Caki2 (cell line): ENCODE measurements at regions not wholly inside any gene's neighbourhood (a gene's known extent, or its start where the extent isn't known, plus 50 kb on each side); places are given as distances from the start of the nearest gene placed in this dataset.

ENCODE experiments used
- DNase-seq: peaks from one replicate; pipeline ENCODE4 v3.0.0-alpha.2; 2015; ENCODE audit warnings: low read depth
- in situ Hi-C: cut with HindIII; loops from 2 replicates; pipeline ENCODE4 v1.10.0; 2016; ENCODE audit warnings: low sequenced_read_pairs, low pct_unique_long_range_greater_than_20kb, mixed read lengths

GRCh38 chr17:69734656-69735055 is 320.2 kb downstream of the MAP2K6 start:
- no peak for DNase-seq
- in situ Hi-C loops, result no loop called here

GRCh38 chr17:69735285-69735684 is 320.8 kb downstream of the MAP2K6 start:
- DNase-seq, result no peak
- in situ Hi-C loops, result no loop called here

GRCh38 chr17:69743091-69743490 is 328.6 kb downstream of the MAP2K6 start:
- in situ Hi-C loops, result no loop called here
- no peak for DNase-seq

- in situ Hi-C loops, result no loop called here
- no peak for DNase-seq
Observed at GRCh38 chr17:69744512-69745070, 330.1 kb downstream of the MAP2K6 start.

GRCh38 chr17:69749911-69750310 is 325.1 kb upstream of the KCNJ16 start:
- in situ Hi-C loops, result no loop called here
- DNase-seq, result no peak

GRCh38 chr17:69757688-69758430 is 317.2 kb upstream of the KCNJ16 start:
- no peak for DNase-seq
- in situ Hi-C loops, result no loop called here

- in situ Hi-C loops, result no loop called here
Observed at GRCh38 chr17:69760562-69760961, 314.5 kb upstream of the KCNJ16 start.

GRCh38 chr17:69761011-69761410 is 314.0 kb upstream of the KCNJ16 start:
- DNase-seq, result no peak
- in situ Hi-C loops, result no loop called here

More at GRCh38 chr17:69760562-69760961, 314.5 kb upstream of the KCNJ16 start:
- DNase-seq, result no peak

GRCh38 chr17:69761767-69762321 is 313.2 kb upstream of the KCNJ16 start:
- in situ Hi-C loops, result no loop called here
- peak; percentile 90 for DNase-seq

- no peak for DNase-seq
- in situ Hi-C loops, result no loop called here
Observed at GRCh38 chr17:69762359-69762758, 312.7 kb upstream of the KCNJ16 start.

- DNase-seq, result no peak
- in situ Hi-C loops, result no loop called here
Observed at GRCh38 chr17:69762766-69763165, 312.3 kb upstream of the KCNJ16 start.

GRCh38 chr17:69763503-69763902 is 311.5 kb upstream of the KCNJ16 start:
- in situ Hi-C loops, result no loop called here
- DNase-seq, result no peak

- in situ Hi-C loops, result no loop called here
- no peak for DNase-seq
Observed at GRCh38 chr17:69764146-69764545, 310.9 kb upstream of the KCNJ16 start.

GRCh38 chr17:69769050-69769449 is 306.0 kb upstream of the KCNJ16 start:
- DNase-seq, result no peak
- in situ Hi-C loops, result no loop called here

- in situ Hi-C loops, result no loop called here
- no peak for DNase-seq
Observed at GRCh38 chr17:69773081-69773480, 301.9 kb upstream of the KCNJ16 start.

GRCh38 chr17:69779378-69780214 is 295.4 kb upstream of the KCNJ16 start:
- in situ Hi-C loops, result no loop called here
- no peak for DNase-seq

- in situ Hi-C loops, result no loop called here
- no peak for DNase-seq
Observed at GRCh38 chr17:69783865-69784264, 291.2 kb upstream of the KCNJ16 start.

- no peak for DNase-seq
- in situ Hi-C loops, result no loop called here
Observed at GRCh38 chr17:69788957-69789356, 286.1 kb upstream of the KCNJ16 start.

- DNase-seq, result no peak
- in situ Hi-C loops, result no loop called here
Observed at GRCh38 chr17:69796078-69796477, 278.9 kb upstream of the KCNJ16 start.
